WTC11 (cell line): ENCODE measurements at regions not wholly inside any gene's neighbourhood (a gene's known extent, or its start where the extent isn't known, plus 50 kb on each side); places are given as distances from the start of the nearest gene placed in this dataset.

Experiments used
- SP1 ChIP-seq: sonication (generic); formaldehyde crosslinking; conservative IDR thresholded peaks from 2 replicates; pipeline ENCODE4 v1.8.1; 2022; ENCODE audit warnings: missing genetic modification reagents
- TF ChIP-seq, protein P1 (sequence below): sonication (generic); formaldehyde crosslinking; IDR thresholded peaks from 2 replicates; pipeline ENCODE4 v1.8.1; 2022; ENCODE audit warnings: low read depth, mild to moderate bottlenecking, moderate library complexity, missing genetic modification reagents, borderline replicate concordance
- TF ChIP-seq, protein P2 (sequence below): sonication (generic); formaldehyde crosslinking; conservative IDR thresholded peaks from 2 replicates; pipeline ENCODE4 v1.8.1; 2023; ENCODE audit warnings: mild to moderate bottlenecking, low read depth, missing genetic modification reagents, moderate library complexity
- TF ChIP-seq, protein P3 (sequence below): fragments of 200-600 bp; IDR thresholded peaks from 2 replicates; pipeline ENCODE4 v1.8.0; 2022; ENCODE audit warnings: antibody characterized with exemption

GRCh38 chr12:92504594-92504981 is 198.2 kb upstream of the PLEKHG7 start:
- no peak for TF ChIP-seq SP1 (CRISPR knock-in tag)
- TF ChIP-seq, protein P1, sequence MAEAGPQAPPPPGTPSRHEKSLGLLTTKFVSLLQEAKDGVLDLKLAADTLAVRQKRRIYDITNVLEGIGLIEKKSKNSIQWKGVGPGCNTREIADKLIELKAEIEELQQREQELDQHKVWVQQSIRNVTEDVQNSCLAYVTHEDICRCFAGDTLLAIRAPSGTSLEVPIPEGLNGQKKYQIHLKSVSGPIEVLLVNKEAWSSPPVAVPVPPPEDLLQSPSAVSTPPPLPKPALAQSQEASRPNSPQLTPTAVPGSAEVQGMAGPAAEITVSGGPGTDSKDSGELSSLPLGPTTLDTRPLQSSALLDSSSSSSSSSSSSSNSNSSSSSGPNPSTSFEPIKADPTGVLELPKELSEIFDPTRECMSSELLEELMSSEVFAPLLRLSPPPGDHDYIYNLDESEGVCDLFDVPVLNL (CRISPR knock-in tag): no peak
- TF ChIP-seq, protein P2, sequence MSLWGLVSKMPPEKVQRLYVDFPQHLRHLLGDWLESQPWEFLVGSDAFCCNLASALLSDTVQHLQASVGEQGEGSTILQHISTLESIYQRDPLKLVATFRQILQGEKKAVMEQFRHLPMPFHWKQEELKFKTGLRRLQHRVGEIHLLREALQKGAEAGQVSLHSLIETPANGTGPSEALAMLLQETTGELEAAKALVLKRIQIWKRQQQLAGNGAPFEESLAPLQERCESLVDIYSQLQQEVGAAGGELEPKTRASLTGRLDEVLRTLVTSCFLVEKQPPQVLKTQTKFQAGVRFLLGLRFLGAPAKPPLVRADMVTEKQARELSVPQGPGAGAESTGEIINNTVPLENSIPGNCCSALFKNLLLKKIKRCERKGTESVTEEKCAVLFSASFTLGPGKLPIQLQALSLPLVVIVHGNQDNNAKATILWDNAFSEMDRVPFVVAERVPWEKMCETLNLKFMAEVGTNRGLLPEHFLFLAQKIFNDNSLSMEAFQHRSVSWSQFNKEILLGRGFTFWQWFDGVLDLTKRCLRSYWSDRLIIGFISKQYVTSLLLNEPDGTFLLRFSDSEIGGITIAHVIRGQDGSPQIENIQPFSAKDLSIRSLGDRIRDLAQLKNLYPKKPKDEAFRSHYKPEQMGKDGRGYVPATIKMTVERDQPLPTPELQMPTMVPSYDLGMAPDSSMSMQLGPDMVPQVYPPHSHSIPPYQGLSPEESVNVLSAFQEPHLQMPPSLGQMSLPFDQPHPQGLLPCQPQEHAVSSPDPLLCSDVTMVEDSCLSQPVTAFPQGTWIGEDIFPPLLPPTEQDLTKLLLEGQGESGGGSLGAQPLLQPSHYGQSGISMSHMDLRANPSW: no peak
- TF ChIP-seq, protein P3, sequence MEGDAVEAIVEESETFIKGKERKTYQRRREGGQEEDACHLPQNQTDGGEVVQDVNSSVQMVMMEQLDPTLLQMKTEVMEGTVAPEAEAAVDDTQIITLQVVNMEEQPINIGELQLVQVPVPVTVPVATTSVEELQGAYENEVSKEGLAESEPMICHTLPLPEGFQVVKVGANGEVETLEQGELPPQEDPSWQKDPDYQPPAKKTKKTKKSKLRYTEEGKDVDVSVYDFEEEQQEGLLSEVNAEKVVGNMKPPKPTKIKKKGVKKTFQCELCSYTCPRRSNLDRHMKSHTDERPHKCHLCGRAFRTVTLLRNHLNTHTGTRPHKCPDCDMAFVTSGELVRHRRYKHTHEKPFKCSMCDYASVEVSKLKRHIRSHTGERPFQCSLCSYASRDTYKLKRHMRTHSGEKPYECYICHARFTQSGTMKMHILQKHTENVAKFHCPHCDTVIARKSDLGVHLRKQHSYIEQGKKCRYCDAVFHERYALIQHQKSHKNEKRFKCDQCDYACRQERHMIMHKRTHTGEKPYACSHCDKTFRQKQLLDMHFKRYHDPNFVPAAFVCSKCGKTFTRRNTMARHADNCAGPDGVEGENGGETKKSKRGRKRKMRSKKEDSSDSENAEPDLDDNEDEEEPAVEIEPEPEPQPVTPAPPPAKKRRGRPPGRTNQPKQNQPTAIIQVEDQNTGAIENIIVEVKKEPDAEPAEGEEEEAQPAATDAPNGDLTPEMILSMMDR: no peak
